GM23338 (cell line): ENCODE measurements at regions not wholly inside any gene's neighbourhood (a gene's known extent, or its start where the extent isn't known, plus 50 kb on each side); places are given as distances from the start of the nearest gene placed in this dataset.

Experiments used
- ATAC-seq: fragments of 200-7000 bp; cut with Tn5 transposase; 3 replicates; pipeline ENCODE4 v1.9.1; 2020
- DNase-seq: peaks from one replicate; pipeline ENCODE4 v3.0.0-alpha.2; 2015; ENCODE audit warnings: low spot score
- H2AFZ ChIP-seq: fragments of 200-600 bp; sonication (generic); 2 replicates; pipeline ENCODE4 v1.8.0; 2016; ENCODE audit warnings: antibody characterized with exemption, mild to moderate bottlenecking, moderate library complexity
- H3F3A ChIP-seq: fragments of 200-600 bp; sonication (generic); replicated peaks from 2 replicates; pipeline ENCODE4 v1.8.0; 2017; ENCODE audit warnings: antibody characterized with exemption, mixed run types, low read depth
- H3K27ac ChIP-seq: fragments of 200-600 bp; sonication (generic); 2 replicates; pipeline ENCODE4 v1.6.1; 2016; ENCODE audit warnings: low read depth
- H3K27me3 ChIP-seq: fragments of 200-600 bp; sonication (generic); 2 replicates; pipeline ENCODE4 v1.8.0; 2016; ENCODE audit warnings: mild to moderate bottlenecking, mixed run types, moderate library complexity; ENCODE audit not compliant: insufficient read depth
- H3K36me3 ChIP-seq: fragments of 200-600 bp; sonication (generic); 2 replicates; pipeline ENCODE4 v1.8.0; 2016; ENCODE audit warnings: mild to moderate bottlenecking; ENCODE audit not compliant: insufficient read depth
- H3K4me1 ChIP-seq: fragments of 200-600 bp; sonication (generic); 2 replicates; pipeline ENCODE4 v1.8.0; 2016; ENCODE audit warnings: mild to moderate bottlenecking, moderate library complexity; ENCODE audit not compliant: insufficient read depth
- H3K4me2 ChIP-seq: fragments of 200-600 bp; sonication (generic); 2 replicates; pipeline ENCODE4 v1.7.1; 2017; ENCODE audit warnings: mixed run types
- H3K4me3 ChIP-seq: fragments of 200-600 bp; sonication (generic); 2 replicates; pipeline ENCODE4 v1.6.1; 2016; ENCODE audit warnings: mixed run types
- H3K79me2 ChIP-seq: fragments of 200-600 bp; sonication (generic); replicated peaks from 2 replicates; pipeline ENCODE4 v1.8.0; 2017; ENCODE audit warnings: mild to moderate bottlenecking; ENCODE audit not compliant: insufficient read depth
- H3K9me2 ChIP-seq: fragments of 200-600 bp; sonication (generic); 2 replicates; pipeline ENCODE4 v1.8.0; 2017; ENCODE audit not compliant: insufficient read depth
- H4K20me1 ChIP-seq: fragments of 200-600 bp; sonication (generic); replicated peaks from 2 replicates; pipeline ENCODE4 v1.8.0; 2017; ENCODE audit warnings: mild to moderate bottlenecking; ENCODE audit not compliant: insufficient read depth
- H3K27ac Mint-ChIP-seq: 2 replicates; pipeline ENCODE4 v1.8.0; 2020; ENCODE audit warnings: inconsistent platforms, mild to moderate bottlenecking, moderate library complexity, mixed read lengths
- H3K27me3 Mint-ChIP-seq: 3 replicates; pipeline ENCODE4 v1.8.0; 2022; ENCODE audit warnings: low read depth, mild to moderate bottlenecking, moderate library complexity, mixed read lengths, inconsistent platforms; ENCODE audit not compliant: insufficient read depth, poor library complexity
- H3K36me3 Mint-ChIP-seq: 3 replicates; pipeline ENCODE4 v1.8.0; 2021; ENCODE audit warnings: low read depth, mild to moderate bottlenecking, inconsistent platforms, moderate library complexity, mixed read lengths
- H3K4me1 Mint-ChIP-seq: 3 replicates; pipeline ENCODE4 v1.8.0; 2020; ENCODE audit warnings: mild to moderate bottlenecking, inconsistent platforms, mixed read lengths
- H3K4me3 Mint-ChIP-seq: 3 replicates; pipeline ENCODE4 v1.8.0; 2021; ENCODE audit warnings: moderate library complexity, mild to moderate bottlenecking, inconsistent platforms, mixed read lengths
- H3K9me3 Mint-ChIP-seq: 3 replicates; pipeline ENCODE4 v1.8.0; 2020; ENCODE audit warnings: moderate library complexity, mild to moderate bottlenecking, inconsistent platforms, mixed read lengths
- EZH2phosphoT487 ChIP-seq: fragments of 200-600 bp; sonication (generic); IDR thresholded peaks from one replicate; pipeline ENCODE4 v1.8.1; 2018; ENCODE audit warnings: antibody characterized with exemption; ENCODE audit not compliant: unreplicated experiment
- POLR2AphosphoS5 ChIP-seq: IDR thresholded peaks from 2 replicates; pipeline ENCODE4 v1.6.1; 2016; ENCODE audit warnings: antibody characterized with exemption, low read depth
- TF ChIP-seq, protein P1 (sequence below): IDR thresholded peaks from one replicate; pipeline ENCODE4 v1.6.1; 2018; ENCODE audit warnings: antibody characterized with exemption; ENCODE audit not compliant: unreplicated experiment
- TF ChIP-seq, protein P2 (sequence below): fragments of 250-450 bp; sonication (Bioruptor Pico); IDR thresholded peaks from 2 replicates; pipeline ENCODE4 v1.5.0; 2020; ENCODE audit warnings: mild to moderate bottlenecking, moderate library complexity

GRCh38 chrX:109926743-109927662 lies 75.9 kb upstream of the TMEM164 start (continued):
- TF ChIP-seq, protein P1, sequence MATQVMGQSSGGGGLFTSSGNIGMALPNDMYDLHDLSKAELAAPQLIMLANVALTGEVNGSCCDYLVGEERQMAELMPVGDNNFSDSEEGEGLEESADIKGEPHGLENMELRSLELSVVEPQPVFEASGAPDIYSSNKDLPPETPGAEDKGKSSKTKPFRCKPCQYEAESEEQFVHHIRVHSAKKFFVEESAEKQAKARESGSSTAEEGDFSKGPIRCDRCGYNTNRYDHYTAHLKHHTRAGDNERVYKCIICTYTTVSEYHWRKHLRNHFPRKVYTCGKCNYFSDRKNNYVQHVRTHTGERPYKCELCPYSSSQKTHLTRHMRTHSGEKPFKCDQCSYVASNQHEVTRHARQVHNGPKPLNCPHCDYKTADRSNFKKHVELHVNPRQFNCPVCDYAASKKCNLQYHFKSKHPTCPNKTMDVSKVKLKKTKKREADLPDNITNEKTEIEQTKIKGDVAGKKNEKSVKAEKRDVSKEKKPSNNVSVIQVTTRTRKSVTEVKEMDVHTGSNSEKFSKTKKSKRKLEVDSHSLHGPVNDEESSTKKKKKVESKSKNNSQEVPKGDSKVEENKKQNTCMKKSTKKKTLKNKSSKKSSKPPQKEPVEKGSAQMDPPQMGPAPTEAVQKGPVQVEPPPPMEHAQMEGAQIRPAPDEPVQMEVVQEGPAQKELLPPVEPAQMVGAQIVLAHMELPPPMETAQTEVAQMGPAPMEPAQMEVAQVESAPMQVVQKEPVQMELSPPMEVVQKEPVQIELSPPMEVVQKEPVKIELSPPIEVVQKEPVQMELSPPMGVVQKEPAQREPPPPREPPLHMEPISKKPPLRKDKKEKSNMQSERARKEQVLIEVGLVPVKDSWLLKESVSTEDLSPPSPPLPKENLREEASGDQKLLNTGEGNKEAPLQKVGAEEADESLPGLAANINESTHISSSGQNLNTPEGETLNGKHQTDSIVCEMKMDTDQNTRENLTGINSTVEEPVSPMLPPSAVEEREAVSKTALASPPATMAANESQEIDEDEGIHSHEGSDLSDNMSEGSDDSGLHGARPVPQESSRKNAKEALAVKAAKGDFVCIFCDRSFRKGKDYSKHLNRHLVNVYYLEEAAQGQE, result no peak

DNA sequence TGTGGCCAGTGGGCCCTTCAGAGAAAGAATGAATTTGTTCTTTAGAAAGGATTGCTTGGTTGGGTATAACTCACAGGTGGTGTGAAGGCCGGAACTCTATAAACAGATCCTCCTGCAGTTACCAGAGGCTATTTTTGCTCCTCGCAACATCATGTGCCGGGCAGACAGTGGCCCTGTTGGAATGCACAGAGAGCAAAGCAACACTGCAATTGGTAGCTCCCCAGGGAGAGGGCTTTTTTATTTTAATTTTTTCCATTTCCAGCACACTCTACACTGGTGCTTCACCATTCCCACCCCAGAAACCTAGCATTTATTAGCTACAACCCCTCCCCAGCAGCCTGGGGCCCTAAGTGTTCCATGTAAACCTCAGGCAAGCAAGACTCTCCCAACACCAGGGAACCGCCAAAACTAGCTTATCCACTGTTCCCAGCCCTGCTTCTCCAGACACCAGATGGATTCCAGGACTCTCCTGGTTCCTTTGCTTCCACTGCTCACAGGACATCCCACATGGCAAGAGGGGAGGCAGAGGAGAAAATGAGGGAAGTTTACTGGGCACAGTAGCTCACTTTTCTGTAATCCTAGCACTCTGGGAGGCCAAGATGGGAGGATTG lies 75.1 kb upstream of the TMEM164 start:
- Histone ChIP-seq H3K4me3 (no peak overlapping the region), H3K4me2 (no peak overlapping the region), H3K36me3 (no peaks in the 10 kb centered on the region), H3K27ac (no peak overlapping the region), H3K27me3 (no peaks in the 10 kb centered on the region), H2AFZ (peak overlapping the region; percentile 14; the same call in 1 of the 2 replicates), H3K79me2 (no peaks in the 10 kb centered on the region), H3K9me2 (no peaks in the 10 kb centered on the region), H3K4me1 (no peaks in the 10 kb centered on the region), H4K20me1 (no peaks in the 10 kb centered on the region), H3F3A (no peaks in the 10 kb centered on the region)
- Mint-ChIP-seq H3K27ac (no peak overlapping the region), H3K9me3 (no peaks in the 10 kb centered on the region), H3K36me3 (no peaks in the 10 kb centered on the region), H3K4me3 (no peak overlapping the region), H3K27me3 (no peaks in the 10 kb centered on the region), H3K4me1 (peaks cover 8% of the 10 kb centered on the region; the same call in 2 of the 3 replicates)
- TF ChIP-seq EZH2phosphoT487, result no peak
- no peak for TF ChIP-seq POLR2AphosphoS5
- TF ChIP-seq, protein P2, sequence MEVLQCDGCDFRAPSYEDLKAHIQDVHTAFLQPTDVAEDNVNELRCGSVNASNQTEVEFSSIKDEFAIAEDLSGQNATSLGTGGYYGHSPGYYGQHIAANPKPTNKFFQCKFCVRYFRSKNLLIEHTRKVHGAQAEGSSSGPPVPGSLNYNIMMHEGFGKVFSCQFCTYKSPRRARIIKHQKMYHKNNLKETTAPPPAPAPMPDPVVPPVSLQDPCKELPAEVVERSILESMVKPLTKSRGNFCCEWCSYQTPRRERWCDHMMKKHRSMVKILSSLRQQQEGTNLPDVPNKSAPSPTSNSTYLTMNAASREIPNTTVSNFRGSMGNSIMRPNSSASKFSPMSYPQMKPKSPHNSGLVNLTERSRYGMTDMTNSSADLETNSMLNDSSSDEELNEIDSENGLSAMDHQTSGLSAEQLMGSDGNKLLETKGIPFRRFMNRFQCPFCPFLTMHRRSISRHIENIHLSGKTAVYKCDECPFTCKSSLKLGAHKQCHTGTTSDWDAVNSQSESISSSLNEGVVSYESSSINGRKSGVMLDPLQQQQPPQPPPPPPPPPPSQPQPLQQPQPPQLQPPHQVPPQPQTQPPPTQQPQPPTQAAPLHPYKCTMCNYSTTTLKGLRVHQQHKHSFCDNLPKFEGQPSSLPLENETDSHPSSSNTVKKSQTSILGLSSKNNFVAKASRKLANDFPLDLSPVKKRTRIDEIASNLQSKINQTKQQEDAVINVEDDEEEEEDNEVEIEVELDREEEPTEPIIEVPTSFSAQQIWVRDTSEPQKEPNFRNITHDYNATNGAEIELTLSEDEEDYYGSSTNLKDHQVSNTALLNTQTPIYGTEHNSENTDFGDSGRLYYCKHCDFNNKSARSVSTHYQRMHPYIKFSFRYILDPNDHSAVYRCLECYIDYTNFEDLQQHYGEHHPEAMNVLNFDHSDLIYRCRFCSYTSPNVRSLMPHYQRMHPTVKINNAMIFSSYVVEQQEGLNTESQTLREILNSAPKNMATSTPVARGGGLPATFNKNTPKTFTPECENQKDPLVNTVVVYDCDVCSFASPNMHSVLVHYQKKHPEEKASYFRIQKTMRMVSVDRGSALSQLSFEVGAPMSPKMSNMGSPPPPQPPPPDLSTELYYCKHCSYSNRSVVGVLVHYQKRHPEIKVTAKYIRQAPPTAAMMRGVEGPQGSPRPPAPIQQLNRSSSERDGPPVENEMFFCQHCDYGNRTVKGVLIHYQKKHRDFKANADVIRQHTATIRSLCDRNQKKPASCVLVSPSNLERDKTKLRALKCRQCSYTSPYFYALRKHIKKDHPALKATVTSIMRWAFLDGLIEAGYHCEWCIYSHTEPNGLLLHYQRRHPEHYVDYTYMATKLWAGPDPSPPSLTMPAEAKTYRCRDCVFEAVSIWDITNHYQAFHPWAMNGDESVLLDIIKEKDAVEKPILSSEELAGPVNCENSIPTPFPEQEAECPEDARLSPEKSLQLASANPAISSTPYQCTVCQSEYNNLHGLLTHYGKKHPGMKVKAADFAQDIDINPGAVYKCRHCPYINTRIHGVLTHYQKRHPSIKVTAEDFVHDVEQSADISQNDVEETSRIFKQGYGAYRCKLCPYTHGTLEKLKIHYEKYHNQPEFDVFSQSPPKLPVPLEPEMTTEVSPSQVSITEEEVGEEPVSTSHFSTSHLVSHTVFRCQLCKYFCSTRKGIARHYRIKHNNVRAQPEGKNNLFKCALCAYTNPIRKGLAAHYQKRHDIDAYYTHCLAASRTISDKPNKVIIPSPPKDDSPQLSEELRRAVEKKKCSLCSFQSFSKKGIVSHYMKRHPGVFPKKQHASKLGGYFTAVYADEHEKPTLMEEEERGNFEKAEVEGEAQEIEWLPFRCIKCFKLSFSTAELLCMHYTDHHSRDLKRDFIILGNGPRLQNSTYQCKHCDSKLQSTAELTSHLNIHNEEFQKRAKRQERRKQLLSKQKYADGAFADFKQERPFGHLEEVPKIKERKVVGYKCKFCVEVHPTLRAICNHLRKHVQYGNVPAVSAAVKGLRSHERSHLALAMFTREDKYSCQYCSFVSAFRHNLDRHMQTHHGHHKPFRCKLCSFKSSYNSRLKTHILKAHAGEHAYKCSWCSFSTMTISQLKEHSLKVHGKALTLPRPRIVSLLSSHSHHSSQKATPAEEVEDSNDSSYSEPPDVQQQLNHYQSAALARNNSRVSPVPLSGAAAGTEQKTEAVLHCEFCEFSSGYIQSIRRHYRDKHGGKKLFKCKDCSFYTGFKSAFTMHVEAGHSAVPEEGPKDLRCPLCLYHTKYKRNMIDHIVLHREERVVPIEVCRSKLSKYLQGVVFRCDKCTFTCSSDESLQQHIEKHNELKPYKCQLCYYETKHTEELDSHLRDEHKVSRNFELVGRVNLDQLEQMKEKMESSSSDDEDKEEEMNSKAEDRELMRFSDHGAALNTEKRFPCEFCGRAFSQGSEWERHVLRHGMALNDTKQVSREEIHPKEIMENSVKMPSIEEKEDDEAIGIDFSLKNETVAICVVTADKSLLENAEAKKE (CRISPR knock-in tag), result no peak
- ATAC-seq, result no peak
- DNase-seq, result no peak
